Upper lobe of left lung (tissue), 6 donors: ENCODE measurements at regions not wholly inside any gene's neighbourhood (a gene's known extent, or its start where the extent isn't known, plus 50 kb on each side); places are given as distances from the start of the nearest gene placed in this dataset.

Experiments
- ATAC-seq, 2 donors: fragments of 200-7000 bp; cut with Tn5 transposase; one replicate each; pipeline ENCODE4 v1.9.1; 2022; ENCODE audit warnings: mild to moderate bottlenecking in 2 of 2, moderate library complexity in 2 of 2; ENCODE audit not compliant: low FRiP score in 2 of 2
- DNase-seq, 2 donors: peaks; one replicate each; pipeline ENCODE4 v3.0.0-alpha.2; 2019 to 2020
- H3K27ac ChIP-seq, 4 donors: fragments of 200-600 bp; sonication (generic); one replicate each; pipeline ENCODE4 v1.5.1; 2016 to 2019
- H3K27me3 ChIP-seq, 4 donors: fragments of 200-600 bp; sonication (generic); one replicate each; pipeline ENCODE4 v1.5.1; 2017 to 2019
- H3K36me3 ChIP-seq, 4 donors: fragments of 200-600 bp; sonication (generic); one replicate each; pipeline ENCODE4 v1.5.1; 2016 to 2019
- H3K4me1 ChIP-seq, 4 donors: fragments of 200-600 bp; sonication (generic); one replicate each; pipeline ENCODE4 v1.5.1; 2018 to 2019
- H3K4me3 ChIP-seq, 4 donors: fragments of 200-600 bp; sonication (generic); one replicate each; pipeline ENCODE4 v1.5.1; 2017 to 2019; ENCODE audit warnings: mild to moderate bottlenecking in 2 of 4, moderate library complexity in 1 of 4
- H3K9me3 ChIP-seq, 4 donors: fragments of 200-600 bp; sonication (generic); one replicate each; pipeline ENCODE4 v1.5.1; 2018 to 2019
- EP300 ChIP-seq, 4 donors: sonication (generic); formaldehyde crosslinking; IDR thresholded peaks; one replicate each; pipeline ENCODE4 v1.5.1; 2017; ENCODE audit warnings: antibody characterized with exemption in 4 of 4, control low read depth in 2 of 4
- POLR2A ChIP-seq, 4 donors: fragments of 450-650 bp; IDR thresholded peaks; one replicate each; pipeline ENCODE4 v1.5.1; 2016 to 2017; ENCODE audit warnings: antibody characterized with exemption in 4 of 4, mild to moderate bottlenecking in 2 of 4
- POLR2AphosphoS5 ChIP-seq, 2 donors: sonication (generic); formaldehyde crosslinking; IDR thresholded peaks; one replicate each; pipeline ENCODE4 v1.5.1; 2017; ENCODE audit warnings: antibody characterized with exemption in 2 of 2
- WGBS, 2 donors: methylation state at CpG; one replicate each; pipeline ENCODE4 v1.1.5; 2017 to 2018; 5-methylcytosine and 5-hydroxymethylcytosine counted together
- TF ChIP-seq, protein P1 (sequence below), 6 experiments: fragments of 450-650 bp in 4 of 6; fragments of 200-600 bp in 2 of 6; sonication (generic) in 2 of 6; IDR thresholded peaks; one replicate each; pipeline ENCODE4 v1.5.1; 2016 to 2019; ENCODE audit warnings: antibody characterized with exemption in 6 of 6
- donor health status: DM: no; HTN: no; CAD: no; lungs with moderate emphysema.
- donor health status: DM: no; HTN: yes; CAD: no; lungs with severe emphysema.

GRCh38 chr5:89034588-89034987, 151.6 kb upstream of the MEF2C start:
- H3K27me3 ChIP-seq, result no peaks in the 10 kb centered on the region
- WGBS, 2 donors, result 90 to 96% methylated on average over 2 of the region's 2 CpGs
- no peak overlapping the region for H3K4me3 ChIP-seq
- H3K4me1 ChIP-seq, result no peaks in the 10 kb centered on the region
- DNase-seq (no peak), ATAC-seq (no peak)
- no peaks in the 10 kb centered on the region for H3K9me3 ChIP-seq
- TF ChIP-seq POLR2AphosphoS5 (IDR thresholded peaks at IDR 0.05), result no peak
- TF ChIP-seq POLR2A (IDR thresholded peaks at IDR 0.05), result no peak
- no peak for TF ChIP-seq EP300 (IDR thresholded peaks at IDR 0.05)
- TF ChIP-seq, protein P1, sequence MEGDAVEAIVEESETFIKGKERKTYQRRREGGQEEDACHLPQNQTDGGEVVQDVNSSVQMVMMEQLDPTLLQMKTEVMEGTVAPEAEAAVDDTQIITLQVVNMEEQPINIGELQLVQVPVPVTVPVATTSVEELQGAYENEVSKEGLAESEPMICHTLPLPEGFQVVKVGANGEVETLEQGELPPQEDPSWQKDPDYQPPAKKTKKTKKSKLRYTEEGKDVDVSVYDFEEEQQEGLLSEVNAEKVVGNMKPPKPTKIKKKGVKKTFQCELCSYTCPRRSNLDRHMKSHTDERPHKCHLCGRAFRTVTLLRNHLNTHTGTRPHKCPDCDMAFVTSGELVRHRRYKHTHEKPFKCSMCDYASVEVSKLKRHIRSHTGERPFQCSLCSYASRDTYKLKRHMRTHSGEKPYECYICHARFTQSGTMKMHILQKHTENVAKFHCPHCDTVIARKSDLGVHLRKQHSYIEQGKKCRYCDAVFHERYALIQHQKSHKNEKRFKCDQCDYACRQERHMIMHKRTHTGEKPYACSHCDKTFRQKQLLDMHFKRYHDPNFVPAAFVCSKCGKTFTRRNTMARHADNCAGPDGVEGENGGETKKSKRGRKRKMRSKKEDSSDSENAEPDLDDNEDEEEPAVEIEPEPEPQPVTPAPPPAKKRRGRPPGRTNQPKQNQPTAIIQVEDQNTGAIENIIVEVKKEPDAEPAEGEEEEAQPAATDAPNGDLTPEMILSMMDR (IDR thresholded peaks at IDR 0.05), result no peak
- H3K36me3 ChIP-seq, result no peaks in the 10 kb centered on the region
- no peak overlapping the region for H3K27ac ChIP-seq

DNA sequence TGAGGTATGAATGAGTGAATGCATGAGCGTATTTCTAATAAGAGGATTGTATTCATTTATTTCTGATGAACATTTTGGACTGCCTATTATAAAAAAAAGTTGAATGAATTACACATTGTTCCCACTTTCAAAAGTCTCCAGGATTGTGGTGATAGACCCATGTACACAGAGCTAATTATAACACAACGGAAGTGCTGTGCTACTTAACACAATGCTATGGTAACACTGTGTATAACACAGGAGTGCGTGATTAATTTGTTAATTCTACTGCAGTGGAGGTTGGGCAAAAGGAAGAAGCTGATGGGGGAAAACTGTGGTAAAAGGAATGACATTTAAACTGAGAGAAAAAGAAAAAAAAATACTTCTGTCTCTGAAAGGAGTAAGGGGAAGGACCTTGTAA, 147.8 kb upstream of the MEF2C start:
- H3K27ac ChIP-seq, result no peak overlapping the region
- no peaks in the 10 kb centered on the region for H3K9me3 ChIP-seq
- WGBS, 2 donors, result 63 to 77% methylated on average over 3 of the region's 3 CpGs
- no peaks in the 10 kb centered on the region for H3K4me1 ChIP-seq
- ATAC-seq (no peak), DNase-seq (no peak)
- no peaks in the 10 kb centered on the region for H3K27me3 ChIP-seq
- no peak for TF ChIP-seq EP300 (IDR thresholded peaks at IDR 0.05)
- TF ChIP-seq POLR2AphosphoS5 (IDR thresholded peaks at IDR 0.05), result no peak
- TF ChIP-seq POLR2A (IDR thresholded peaks at IDR 0.05), result no peak
- TF ChIP-seq, protein P1 (IDR thresholded peaks at IDR 0.05), result no peak
- no peaks in the 10 kb centered on the region for H3K36me3 ChIP-seq
- H3K4me3 ChIP-seq, result no peak overlapping the region

- Histone ChIP-seq H3K9me3 (no peaks in the 10 kb centered on the region), H3K27ac (no peak overlapping the region), H3K27me3 (no peaks in the 10 kb centered on the region), H3K4me3 (no peak overlapping the region), H3K36me3 (no peaks in the 10 kb centered on the region), H3K4me1 (no peaks in the 10 kb centered on the region)
- DNase-seq (no peak), ATAC-seq (no peak)
- WGBS, 2 donors, result 88 to 90% methylated on average over 2 of the region's 2 CpGs
- TF ChIP-seq POLR2AphosphoS5 (IDR thresholded peaks at IDR 0.05), result no peak
- TF ChIP-seq EP300 (IDR thresholded peaks at IDR 0.05), result no peak
- no peak for TF ChIP-seq POLR2A (IDR thresholded peaks at IDR 0.05)
- TF ChIP-seq, protein P1 (IDR thresholded peaks at IDR 0.05), result no peak
Measured at GRCh38 chr5:89028595-89029285, 145.8 kb upstream of the MEF2C start.

- TF ChIP-seq POLR2A (IDR thresholded peaks at IDR 0.05), result no peak
- no peak for TF ChIP-seq EP300 (IDR thresholded peaks at IDR 0.05)
- TF ChIP-seq POLR2AphosphoS5 (IDR thresholded peaks at IDR 0.05), result no peak
- TF ChIP-seq, protein P1 (IDR thresholded peaks at IDR 0.05), result no peak
- DNase-seq (no peak), ATAC-seq (no peak)
- Histone ChIP-seq H3K27ac (no peak overlapping the region), H3K4me1 (no peaks in the 10 kb centered on the region), H3K27me3 (no peaks in the 10 kb centered on the region), H3K9me3 (no peaks in the 10 kb centered on the region), H3K4me3 (no peak overlapping the region), H3K36me3 (no peaks in the 10 kb centered on the region)
- 82 to 84% methylated on average over 3 of the region's 3 CpGs for WGBS, 2 donors
Measured at GRCh38 chr5:89024045-89024444, 141.1 kb upstream of the MEF2C start.
